Fibroblast of pulmonary artery (primary cell): ENCODE measurements at regions not wholly inside any gene's neighbourhood (a gene's known extent, or its start where the extent isn't known, plus 50 kb on each side); places are given as distances from the start of the nearest gene placed in this dataset.

Experiments
- DNase-seq: peaks from one replicate; pipeline ENCODE4 v3.0.0-alpha.2; 2010; ENCODE audit warnings: low read depth
- H3K4me3 ChIP-seq: replicated peaks from 2 replicates; pipeline ENCODE4 v1.5.1; 2011; ENCODE audit warnings: low read depth, mild to moderate bottlenecking, control low read depth, low read length, moderate library complexity
- TF ChIP-seq, protein P1 (sequence below): IDR thresholded peaks from 2 replicates; pipeline ENCODE4 v1.5.1; 2011; ENCODE audit warnings: mild to moderate bottlenecking, control low read depth, low read length, inconsistent platforms; ENCODE audit errors: missing control alignments

GRCh38 chr4:24093446-24093845, 203.6 kb upstream of the PPARGC1A start:
- TF ChIP-seq, protein P1, sequence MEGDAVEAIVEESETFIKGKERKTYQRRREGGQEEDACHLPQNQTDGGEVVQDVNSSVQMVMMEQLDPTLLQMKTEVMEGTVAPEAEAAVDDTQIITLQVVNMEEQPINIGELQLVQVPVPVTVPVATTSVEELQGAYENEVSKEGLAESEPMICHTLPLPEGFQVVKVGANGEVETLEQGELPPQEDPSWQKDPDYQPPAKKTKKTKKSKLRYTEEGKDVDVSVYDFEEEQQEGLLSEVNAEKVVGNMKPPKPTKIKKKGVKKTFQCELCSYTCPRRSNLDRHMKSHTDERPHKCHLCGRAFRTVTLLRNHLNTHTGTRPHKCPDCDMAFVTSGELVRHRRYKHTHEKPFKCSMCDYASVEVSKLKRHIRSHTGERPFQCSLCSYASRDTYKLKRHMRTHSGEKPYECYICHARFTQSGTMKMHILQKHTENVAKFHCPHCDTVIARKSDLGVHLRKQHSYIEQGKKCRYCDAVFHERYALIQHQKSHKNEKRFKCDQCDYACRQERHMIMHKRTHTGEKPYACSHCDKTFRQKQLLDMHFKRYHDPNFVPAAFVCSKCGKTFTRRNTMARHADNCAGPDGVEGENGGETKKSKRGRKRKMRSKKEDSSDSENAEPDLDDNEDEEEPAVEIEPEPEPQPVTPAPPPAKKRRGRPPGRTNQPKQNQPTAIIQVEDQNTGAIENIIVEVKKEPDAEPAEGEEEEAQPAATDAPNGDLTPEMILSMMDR: no peak
- H3K4me3 ChIP-seq: no peak overlapping the region
- DNase-seq: no peak

- H3K4me3 ChIP-seq: no peak overlapping the region
- TF ChIP-seq, protein P1: no peak
- peak; percentile 9 for DNase-seq
Observed at GRCh38 chr4:24091639-24092233, 201.9 kb upstream of the PPARGC1A start.

- DNase-seq: peak; percentile 18
- no peak overlapping the region for H3K4me3 ChIP-seq
- TF ChIP-seq, protein P1: no peak
Observed at GRCh38 chr4:24089851-24090534, 200.1 kb upstream of the PPARGC1A start.

DNA sequence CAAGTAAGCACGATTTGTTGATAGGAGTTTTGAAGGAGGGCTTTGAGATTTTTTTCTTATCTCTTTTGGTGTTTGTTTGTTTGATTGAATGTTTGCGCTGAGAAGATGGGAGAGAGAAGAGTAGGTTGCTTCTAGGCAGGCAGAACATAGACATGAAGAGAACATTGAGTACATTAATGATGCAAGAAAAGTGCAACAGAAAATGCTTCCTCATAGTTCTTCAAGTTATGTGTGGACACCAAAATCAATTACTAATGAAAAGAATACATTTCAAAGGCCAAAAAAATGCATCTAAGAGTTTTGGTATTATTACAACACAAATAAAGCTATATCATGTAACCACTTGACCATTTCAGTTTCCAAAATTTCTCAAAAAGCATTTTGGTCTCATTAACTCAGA, 191.0 kb upstream of the PPARGC1A start:
- DNase-seq: no peak
- no peak overlapping the region for H3K4me3 ChIP-seq
- TF ChIP-seq, protein P1: no peak

DNA sequence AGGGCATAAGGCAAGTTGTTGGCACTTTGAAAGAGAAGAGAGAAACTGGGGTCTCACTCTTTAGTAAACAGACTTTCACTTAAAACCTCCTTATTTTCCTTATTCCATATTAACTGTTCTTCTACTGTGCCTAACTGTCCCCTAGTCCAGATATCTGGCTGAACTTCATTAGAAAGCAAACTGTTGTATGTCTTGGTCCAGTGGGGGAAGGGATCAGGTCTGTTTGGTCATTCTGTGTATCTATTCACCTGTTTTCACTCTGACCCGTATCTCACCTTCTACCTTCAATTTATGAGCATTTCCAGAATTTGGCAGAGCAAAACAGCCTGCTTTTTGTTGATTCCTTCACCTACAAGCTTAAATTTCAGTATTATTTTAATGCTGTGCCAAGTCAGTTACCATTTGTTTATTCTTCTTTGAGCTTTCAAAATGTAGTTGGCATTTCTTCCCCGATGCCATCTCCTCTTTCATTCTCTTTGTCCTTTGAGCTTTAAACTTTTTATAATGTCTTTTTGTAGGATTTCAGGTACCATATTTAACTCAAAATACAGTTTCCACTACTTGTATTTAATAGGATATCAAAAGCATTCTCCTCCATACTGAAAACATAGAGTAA, 188.6 kb upstream of the PPARGC1A start:
- no peak overlapping the region for H3K4me3 ChIP-seq
- no peak for DNase-seq
- TF ChIP-seq, protein P1: no peak

DNA sequence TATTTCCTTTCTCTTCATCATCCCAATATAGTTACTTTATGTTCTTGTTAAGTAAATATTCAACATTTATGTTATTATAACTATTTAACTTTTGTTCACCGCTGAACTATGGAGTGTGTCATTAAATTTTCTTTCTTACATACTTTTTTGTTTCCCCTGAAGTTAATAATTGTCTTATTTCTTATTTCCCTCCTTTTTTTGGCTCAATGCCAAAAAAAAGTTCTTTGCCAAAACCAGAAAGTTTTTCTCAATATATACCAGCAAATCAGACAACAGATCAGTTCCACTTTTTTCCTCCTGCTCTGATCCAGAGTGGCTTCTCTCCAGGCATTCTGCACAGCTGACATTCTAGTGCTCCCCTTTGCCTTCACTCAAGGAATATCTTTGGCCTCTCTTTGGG, 187.0 kb upstream of the PPARGC1A start:
- no peak for DNase-seq
- H3K4me3 ChIP-seq: no peak overlapping the region
- TF ChIP-seq, protein P1: no peak
